ENCODE measurements at regions not wholly inside any gene's neighbourhood (a gene's known extent, or its start where the extent isn't known, plus 50 kb on each side); places are given as distances from the start of the nearest gene placed in this dataset.

DNA sequence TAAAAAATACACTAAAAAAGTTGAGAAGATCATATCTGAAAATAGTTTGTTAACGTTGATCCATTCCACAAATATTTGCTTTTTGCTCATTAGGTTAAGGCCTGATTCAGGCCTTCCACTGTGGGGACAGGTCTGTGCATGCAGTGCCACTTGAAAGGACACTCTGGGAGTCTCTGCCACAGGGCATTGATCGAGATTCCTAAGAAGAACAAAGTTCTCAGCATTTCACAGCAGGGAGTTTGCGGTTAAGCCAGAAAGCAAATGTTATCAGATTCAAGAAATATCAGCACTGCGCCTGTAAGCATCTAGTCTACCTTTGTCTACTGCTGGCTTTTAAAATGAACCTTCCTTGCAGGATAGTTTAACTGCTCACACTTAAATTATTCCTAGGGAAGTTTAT, 62.2 kb upstream of the TNIP3 start:
- no peak for DNase-seq

DNA sequence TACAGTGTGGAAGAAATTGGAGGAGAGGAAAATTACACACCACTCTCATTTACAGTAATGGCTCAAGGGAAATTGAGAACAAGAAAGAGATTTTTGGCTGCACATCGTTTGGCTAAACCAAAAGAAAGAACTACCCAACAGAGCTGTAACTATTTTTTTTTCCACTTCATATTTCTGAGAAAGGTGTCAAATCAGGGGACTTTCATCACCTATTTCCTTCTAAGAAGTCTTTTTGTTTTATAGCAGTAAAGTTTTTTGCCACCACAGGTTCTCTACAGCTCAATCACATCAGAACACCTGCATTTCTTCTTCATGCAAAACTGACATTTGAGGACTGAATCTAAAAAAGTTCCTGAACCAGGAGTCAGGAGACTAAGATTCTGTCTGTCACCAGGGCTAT, 57.5 kb upstream of the TNIP3 start:
- no peak for DNase-seq

DNA sequence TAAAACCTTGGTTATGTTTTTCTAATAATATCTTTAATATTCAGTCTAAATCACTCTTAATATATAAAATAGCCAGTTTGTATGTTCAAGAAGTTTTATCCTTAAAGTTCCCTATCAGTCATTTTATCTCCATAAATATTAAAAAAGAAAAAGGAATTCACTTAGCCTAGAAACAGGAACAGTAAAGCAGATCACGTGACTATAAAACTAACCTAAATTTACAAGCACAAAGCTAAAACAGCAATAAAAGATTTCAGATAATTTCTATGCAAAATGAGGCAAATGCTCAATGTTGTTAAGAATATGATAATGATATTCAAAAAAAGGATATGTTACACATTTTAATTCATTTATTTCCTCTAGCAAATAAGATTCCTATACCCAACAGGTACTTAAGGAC, 57.1 kb upstream of the TNIP3 start:
- DNase-seq, result no peak

DNA sequence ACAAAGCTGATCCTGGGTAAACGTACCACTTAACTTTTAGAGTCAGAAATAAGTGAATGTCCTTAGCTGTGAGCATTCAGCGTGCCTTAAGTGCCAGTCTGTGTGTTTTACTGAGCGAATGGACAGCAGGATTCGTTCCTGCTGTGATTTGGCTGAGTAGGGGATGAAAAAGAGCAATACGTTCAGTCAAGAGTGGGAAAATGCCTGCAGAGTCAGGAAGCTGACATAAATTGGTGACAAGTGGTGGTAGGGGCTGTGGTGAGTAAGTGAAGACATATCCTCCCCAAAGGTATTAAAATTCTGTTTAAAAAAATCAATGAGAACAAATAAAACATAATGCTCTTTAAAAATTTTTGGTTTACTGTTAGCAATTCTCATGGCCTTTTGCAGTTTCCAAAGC, 56.6 kb upstream of the TNIP3 start:
- DNase-seq, result no peak

DNA sequence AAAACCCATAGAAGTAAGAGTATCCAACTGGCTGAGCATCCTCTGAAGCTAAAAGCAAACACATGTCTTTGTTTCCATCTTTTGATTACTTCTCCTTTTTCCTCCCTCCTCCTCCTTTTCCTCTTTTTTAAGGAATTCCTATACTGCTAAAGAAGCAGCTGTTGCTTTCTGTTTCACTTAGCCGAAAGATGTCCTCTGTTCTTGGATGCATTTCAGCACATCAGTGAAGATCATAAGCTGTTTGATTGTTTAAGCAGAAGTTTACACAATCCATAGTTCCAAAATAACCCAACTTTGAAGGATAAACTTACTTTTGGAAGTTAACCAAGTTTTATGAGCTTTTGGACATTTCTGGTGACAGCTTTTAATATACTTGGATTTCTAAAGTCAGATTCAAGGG, 55.1 kb upstream of the TNIP3 start:
- no peak for DNase-seq

DNA sequence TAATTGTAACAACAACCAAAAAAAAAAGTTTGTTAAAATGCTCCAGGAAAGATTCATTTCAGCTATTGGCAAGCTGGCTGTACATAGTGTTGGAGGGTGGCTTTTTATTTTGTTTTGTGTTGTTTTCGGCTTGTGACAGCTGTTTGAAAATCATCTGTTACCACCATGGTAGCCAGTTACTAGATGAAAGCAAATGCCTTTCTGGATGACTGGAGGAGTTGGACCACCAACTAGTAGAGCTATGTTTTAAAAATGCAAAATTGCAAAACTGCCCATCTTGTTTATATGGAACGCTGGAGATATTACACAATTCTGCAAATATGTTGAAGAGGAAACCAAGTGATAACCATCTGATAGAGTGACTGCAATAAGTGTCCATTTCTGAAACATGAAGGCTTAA, 53.2 kb upstream of the TNIP3 start:
- DNase-seq, result no peak

DNA sequence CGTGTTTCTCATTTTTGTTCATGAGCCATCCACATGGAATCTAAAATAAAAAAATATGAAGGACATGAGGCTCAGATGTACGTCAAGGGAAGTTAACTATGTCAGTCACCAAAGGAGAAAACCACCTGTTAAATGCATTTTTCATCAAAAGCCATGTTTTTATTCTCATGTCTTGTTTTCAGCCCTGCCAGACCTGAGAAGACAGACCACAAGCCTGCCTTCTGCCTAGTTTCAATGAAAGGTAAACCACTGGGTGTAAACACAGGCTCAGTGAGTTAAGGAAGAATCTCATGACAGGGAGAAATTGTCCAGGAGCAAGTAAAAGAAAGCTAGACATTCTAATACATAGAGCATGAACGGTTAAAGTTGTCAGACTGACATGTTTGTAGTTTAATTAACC, 52.3 kb upstream of the TNIP3 start:
- no peak for DNase-seq

DNA sequence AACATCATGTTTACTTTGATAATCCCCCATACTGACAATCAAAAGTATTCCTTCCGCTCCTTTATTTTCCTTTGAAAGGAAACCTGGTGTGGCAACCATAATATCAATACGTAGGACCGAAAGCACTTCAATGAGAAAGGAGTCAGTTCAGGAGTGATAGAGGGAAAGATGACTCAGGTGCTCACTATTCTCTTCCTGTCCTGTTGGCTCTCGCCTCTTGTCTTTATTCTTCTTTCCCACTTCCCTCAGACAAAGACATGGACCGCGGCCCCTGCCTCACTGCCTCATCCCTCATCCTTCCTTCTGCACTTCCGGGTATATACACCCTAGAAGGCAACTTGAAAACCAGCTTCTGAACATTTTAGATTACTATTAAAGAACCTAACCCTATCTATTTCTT, 49.8 kb upstream of the TNIP3 start:
- DNase-seq, result no peak

Measured in activated T-cell treated with anti-CD3 and anti-CD28 coated beads, Interleukin-2, amount 50 U/mL, for 48 hours (primary cell).